SKM-1 (cell line): ENCODE measurements at regions not wholly inside any gene's neighbourhood (a gene's known extent, or its start where the extent isn't known, plus 50 kb on each side); places are given as distances from the start of the nearest gene placed in this dataset.

Experiments
- DNase-seq: peaks from one replicate; lab custom pipeline; 2025; ENCODE audit not compliant: unreplicated experiment; lab: John Stamatoyannopoulos, UW

DNA sequence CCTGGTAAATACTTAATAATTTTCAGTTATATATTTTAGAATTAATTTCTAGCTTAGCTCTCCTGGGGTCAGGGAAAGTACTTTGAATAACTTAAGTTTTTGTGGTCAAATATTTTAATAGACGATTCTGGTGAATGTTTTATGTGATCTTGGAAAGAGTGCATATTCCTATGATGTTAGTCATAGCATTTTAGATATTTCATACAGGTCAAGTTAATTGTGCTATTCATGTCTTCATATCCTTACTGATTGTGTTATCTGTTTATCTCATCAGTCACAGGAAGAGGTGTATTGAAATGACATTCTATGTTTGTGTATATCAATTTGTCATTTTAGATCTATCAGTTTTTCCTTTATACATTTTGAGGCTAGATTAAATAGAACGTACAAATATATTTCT lies 576.2 kb downstream of the CPS1 start:
- DNase-seq = no peak

DNA sequence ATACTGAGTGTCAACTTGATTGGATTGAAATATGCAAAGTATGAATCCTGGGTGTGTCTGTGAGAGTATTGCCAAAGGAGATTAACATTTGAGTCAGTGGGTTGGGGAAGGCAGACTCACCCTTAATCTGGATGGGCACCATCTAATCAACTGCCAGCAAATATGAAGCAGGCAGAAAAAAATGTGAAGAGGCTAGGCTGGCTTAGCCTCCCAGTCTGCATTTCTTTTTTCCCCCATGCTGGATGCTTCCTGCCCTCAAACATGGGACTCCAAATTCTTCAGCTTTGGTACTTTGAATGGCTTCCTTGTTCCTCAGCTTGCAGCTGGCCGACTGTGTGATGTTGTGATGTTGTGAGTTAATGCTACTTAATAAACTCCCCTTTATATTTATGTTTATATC lies 577.4 kb downstream of the CPS1 start:
- no peak for DNase-seq

DNA sequence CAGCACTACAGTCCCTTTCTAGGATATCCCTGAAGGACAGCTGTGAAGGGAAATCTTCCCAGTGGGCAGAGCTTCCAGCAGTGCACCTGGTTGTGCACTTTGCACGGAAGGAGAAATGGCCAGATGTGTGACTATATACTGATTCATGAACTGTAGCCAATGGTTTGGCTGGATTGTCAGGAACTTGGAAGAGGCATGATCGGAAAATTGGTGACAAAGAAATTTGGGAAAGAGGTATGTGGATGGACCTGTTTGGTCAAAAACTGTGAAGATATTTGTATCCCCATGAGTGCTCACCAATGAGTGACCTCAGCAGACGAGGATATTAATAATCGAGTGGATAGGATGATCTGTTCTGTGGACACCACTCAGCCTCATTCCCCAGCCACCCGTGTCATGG lies 582.2 kb downstream of the CPS1 start:
- no peak for DNase-seq

DNA sequence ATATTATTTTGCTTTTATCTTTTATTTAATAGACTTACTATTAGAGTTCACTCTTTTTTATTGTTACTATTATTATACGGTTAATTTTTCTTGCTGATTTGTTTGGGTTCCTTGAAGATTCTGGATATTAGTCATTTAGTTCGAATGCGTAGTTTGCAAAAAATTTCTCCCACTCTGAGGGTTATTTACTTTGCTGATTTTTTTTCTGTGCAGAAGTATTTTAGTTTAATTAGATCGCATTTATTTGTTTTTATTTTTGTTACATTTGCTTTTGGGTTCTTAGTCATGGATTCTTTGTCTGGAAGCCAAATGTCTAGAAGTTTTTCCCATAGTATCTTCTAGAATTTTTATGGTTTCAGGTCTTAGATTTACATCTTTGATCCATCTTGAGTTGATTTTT lies 585.2 kb downstream of the CPS1 start:
- no peak for DNase-seq

DNA sequence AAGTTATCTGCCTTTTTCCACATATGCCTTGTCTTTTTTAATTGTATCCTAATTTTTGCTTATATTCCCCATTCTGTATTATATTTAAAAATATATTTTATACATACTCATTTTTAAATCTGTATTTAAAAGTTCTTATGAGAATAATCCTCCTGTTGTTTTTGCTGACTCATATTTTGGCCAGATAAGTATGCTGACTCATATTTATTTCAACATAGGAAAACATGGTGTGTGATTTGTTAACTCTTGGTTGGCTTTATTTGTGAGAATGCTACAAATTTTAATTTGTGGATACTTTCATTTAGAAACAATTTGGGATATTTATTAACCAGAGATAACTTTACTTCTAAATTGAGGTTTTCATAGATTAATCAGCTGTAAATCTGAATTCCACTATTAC lies 587.7 kb downstream of the CPS1 start:
- no peak for DNase-seq

DNA sequence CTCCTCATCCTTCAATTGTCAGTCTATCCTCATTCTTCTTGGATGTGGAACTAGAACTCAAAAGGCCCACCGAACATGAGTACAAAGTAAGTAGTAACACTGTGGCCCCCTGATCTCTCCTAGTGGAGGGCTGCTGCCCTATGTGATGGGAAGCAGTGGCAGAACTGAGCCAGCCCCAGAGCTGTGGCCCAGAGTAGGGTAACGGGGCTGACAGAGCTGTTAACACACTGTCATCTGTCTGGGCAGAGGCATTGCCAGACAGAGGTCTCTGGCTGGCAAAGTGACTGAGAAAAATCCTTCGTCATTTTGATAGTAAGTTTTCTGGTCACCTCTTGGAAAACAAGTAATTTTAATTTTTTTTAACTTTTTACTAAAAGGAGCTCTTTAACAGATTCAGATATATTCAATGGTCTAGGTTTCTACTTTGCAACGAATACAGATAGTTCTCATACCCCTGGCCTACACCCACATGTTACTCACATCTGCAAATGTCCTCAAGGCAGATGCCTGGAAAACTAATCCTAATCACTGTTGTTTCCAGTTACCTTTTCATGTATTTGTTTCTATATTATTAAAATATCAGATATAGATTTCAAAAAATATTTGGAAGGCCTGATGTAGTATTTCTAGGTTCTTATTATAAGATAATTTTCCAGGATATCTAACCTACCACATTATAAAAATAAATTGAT lies 588.7 kb downstream of the CPS1 start:
- DNase-seq = no peak

DNA sequence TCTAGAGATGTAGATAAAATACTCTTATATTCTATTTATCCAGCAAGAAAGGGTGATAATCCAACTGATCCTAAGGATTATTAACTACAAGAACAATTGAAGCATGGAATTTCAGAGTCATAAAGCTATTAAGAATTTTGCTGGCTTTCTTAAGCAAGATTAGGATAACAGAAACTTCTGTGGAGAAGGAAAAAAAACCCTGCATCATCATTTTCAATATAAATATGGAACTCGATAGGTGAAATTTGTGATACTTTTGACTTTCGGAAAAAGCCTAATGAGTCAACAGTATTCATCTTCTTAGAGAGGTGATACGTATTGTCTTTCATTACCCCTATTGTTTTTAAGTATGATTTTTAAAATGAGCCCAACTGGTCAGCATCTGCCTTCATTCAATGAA lies 593.3 kb downstream of the CPS1 start:
- no peak for DNase-seq

DNA sequence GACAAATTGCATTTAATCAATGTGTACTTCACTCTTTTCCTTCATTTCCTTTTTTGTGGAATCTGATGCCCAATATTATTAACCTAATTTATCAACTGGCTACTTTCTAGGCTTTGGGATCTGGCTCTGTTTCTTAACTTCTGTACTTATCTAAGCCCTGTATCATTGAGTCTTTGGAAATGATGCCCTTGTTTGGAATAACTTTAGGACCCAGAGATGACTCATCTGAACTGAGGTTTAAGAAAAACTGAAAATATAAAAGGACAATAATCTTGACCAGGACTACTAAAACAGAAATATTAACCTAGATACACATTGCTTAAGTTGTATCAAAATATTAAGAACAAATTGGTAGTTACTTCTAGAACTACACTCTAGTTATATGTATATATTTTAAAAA lies 600.8 kb downstream of the CPS1 start:
- DNase-seq = no peak

DNA sequence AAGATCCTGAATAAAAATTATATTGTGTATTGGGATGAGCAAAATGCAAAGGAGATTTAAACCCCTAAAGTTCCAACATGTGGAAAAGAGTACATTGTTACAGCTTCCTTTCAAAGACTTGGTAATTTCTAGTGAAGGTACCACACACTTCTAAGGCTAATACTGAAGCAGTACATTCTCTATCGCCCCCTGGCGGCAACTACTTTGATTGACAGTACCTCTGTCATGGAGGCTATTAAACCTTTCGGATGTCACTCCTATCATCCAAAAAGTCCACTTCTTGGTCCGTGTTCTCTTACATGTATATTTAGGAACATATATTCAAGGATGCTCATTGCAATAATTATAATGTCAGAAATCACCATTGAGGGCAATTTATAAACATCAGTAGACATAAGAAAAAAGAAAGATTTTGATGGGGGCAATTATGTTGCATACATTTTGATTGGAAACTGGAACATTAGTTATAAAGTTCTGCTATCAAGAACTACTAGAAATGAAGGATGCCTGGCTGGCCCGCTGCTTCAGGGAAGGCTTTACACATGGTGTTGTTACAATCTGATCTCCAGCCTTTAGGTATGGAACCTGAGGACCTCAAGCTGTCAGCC lies 601.6 kb downstream of the CPS1 start:
- peak; percentile 33 for DNase-seq

DNA sequence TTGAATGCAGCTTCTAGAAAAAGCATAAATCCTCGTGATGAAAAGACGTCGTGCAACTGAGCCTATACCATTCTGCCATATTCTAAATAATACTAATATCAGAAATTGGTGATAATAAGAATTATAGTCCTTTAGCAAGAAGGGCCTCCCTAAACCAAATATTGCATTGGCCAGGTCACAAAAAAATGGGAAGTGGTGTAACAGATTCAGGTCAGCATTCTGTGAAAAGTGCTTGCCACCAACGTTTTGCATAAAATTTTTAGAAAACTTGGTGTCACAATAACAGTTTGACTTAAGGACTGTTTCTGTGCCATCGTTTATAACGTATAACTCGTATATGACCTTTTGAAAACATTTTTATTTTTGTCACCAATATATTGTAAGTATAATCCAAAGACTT lies 603.6 kb downstream of the CPS1 start:
- peak; percentile 22 for DNase-seq

DNA sequence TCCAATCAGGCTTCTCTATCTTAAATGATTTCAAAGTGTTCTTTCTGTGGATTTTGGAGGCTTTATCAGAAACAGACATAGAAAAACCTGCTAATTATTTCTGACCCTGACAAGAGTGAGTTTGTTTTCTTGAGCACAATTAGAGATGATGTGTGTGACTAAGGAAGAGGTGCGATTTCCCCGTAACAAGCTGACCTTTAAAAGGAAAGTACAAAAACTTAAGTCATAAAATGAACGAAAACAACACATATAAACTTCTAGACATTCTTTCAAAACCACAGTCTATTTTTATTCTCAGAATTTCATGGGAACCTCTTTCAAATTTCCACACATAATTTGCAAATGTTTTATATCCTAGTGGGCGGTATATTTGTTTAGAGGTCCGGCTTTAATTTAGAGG lies 604.8 kb downstream of the CPS1 start:
- DNase-seq = no peak

DNA sequence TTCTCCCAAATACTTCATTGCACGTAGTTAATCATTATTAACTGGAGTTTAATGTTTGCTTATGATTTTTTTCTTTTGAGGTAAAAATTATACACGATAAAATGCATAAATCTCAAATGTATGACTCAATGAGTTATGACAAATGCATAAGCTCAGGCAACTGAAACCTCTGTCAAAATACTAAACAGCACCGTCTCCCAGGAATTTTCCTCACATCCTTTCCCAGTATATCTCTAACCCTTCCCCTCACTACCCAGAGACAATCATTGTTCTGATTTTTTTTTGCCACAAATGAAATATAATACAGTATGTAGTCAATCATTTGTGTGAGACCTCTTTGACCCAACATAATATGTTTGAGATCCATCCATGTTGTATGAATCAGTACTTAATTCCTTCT lies 606.5 kb downstream of the CPS1 start:
- DNase-seq = no peak

DNA sequence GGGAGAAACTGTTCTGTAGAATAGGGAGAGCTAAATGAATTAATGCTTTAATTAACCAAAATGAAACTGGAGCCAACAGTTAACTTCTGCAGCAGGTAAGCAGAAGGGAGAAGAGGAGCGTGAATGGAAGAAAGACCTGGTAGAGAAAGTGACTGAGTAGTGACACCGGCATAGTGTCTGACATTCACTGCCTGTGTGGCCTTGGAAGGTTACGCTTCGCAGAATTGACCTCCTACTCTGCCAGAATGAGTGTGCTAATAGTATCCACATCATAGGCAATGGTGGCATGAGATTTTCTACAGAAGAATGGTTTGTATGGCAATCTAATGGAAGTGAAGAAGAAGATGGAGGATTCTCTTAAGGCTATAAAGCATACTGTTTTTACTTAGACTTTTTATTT lies 614.4 kb downstream of the CPS1 start:
- DNase-seq = no peak

DNA sequence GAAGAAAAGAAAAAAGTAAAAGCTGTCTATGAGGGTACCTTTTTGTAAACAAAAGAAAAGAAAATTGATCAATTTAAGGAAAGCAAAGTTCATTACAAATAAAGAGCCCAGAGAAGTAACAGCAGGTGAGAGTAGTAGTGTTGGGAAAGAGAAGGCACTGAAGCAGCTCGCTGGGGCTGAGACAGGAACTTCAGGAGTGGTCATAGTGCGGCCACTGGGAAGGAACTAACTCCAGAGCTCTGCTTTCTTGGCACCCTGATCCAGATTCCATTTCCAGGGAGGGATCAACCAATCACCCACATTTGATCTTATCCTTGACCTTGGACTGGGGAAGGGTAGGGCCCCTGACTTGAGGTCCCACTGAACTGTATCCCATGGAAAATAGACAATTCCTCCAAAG lies 617.6 kb downstream of the CPS1 start:
- no peak for DNase-seq

DNA sequence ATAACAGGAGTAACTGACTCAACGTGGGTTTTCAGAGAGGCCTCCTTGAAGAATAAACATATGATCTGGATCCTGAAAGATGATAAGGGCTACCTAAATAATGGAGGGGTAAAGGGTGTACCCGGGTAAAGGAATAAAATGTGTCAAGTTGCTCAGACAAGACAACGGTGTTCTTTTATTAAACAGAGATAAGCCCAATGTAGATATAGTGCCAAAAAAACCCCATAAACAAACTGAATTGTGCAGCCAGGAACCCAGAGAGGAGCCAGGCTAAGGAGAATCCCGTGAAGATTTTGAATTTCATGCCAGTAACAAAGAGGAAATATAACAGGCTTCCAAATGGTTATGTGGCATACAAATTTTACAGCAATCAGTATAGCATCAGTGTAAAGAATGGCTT lies 618.2 kb downstream of the CPS1 start:
- no peak for DNase-seq

DNA sequence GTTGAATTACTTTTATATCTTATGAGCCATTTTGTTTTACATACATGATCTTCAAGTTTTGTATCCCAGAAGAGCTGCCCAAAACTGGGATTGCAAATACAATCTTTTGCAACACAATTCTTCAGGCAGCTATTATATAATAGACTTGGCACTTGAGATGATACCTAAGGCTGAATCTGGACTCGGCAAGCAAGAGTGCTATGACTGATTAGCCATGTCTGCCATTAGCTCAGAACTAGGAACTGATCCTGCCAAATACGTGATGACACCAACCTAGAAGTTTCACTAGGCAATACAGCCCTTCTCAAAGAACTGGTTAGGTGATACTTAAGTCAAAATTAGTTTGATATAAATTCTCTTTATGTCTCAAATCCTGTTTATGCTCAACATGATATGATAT lies 619.6 kb downstream of the CPS1 start:
- DNase-seq = no peak

DNA sequence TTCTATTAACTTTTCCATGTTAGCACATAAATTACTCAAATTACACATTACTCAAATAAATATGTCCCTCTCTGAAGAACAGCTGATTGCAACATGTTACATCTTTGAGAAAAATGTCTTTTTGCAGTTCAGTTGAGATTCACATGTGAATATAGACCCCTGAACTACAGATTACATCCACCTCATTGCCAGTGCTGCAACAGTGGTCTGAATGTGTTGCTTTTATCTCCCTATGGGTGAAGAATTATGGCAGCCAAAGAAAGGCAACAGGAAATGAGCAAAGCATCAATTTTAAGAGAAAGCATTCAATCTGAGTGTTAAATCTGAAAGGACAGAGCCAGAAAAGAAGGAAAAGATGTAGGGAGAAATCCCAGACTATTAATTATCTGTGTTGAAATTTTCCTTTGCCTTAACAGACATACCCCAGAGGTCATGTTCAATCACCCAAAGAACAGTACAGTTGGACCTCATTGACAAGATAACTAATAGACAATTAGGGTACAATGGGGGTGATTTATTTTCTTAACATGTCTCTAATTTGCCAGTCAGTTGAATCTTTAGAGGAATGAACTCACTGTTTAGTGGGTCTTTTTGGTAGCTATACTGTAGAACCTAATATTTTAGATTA lies 620.2 kb downstream of the CPS1 start:
- no peak for DNase-seq

DNA sequence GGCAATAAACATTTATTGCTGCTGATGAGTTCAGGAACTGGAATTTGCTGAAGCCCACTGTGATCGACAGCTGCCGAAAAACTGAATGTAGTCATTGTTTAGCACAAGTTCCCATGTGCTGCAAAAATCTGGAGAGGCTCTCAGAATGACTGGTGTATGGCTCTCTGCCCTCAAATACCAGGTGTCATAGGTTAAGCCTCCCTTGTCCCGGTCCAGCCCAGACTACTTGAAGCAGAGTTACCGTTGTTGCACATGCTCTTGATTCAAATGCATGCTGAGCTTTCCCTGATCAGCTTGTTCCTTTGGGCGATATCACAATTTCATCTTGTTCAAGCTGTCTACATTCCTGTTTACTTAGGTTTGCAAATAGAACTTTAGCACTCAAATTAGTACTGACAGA lies 625.2 kb downstream of the CPS1 start:
- no peak for DNase-seq

DNA sequence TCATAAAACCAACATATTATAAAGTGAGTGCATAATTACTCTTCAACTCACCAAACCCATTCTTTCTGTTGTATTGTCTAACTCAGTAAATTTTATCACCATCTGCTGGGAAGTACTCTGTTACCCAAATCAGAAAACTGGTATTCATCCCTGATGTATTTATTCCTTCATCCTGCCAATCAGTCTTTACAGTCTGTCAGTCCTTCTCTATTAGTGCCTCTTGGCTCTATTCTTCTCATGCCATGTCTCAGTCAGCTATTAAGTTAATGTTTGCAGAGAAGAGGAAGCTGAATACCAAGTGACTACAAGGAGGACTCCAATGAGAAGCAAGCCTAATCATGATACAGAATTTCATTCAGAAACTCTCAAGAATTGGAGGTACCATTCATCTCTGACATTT lies 631.2 kb downstream of the CPS1 start:
- no peak for DNase-seq

DNA sequence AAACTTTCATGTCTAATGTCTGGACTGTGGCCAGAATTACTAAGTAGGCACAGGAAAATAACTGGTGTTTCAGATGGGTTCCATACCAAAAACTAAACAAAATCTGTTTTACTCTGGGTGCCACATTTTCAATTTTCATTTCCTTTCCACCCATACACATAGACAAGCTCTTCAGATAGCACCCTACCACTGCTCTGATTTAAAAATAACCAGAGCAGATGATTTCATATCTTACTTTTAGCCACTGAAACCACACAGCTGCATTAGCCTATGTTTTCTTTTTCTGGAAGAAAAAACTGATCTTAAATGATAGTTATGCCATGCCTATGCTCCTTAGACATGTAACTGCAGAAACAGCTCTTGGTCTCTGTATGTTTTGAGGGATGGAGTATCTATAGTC lies 647.6 kb downstream of the CPS1 start:
- DNase-seq = no peak

DNA sequence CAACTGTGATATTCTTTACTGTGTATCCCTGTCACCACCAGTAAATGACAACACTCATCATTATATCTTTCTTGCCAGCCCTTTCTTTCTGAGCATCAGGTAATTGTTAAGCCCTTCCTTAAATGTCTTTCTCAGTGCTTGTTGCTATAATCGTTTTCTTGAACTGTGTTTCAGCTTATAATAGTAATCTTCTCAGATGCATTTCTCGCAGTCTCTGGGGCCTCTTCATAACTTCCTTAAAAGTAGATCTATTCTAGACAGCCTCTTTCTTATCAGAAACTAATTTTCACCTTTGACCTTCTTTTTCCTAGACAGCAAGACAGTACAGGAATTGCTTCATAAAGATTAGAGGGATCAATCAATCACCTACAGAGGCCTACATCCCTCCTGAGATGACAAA lies 648.1 kb downstream of the CPS1 start:
- DNase-seq = no peak

DNA sequence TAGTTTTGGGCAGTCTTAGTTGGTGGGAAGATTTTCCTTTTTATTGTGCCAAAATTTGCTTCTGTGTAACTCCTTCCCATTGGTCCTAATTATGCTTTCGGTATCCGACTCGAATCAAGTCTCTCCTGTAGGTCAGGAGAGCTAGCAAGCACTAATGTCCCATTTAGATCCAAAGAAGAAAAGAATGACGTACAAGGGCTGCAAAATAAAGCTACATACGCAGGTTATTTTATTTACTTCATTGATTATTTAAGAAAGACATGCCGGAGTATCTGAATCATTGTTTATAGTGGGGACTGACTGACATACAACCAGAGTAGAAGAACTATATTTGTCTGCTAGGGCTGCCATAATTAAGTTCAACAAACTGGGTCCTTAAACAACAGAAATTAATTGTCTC lies 648.5 kb downstream of the CPS1 start:
- DNase-seq = no peak

DNA sequence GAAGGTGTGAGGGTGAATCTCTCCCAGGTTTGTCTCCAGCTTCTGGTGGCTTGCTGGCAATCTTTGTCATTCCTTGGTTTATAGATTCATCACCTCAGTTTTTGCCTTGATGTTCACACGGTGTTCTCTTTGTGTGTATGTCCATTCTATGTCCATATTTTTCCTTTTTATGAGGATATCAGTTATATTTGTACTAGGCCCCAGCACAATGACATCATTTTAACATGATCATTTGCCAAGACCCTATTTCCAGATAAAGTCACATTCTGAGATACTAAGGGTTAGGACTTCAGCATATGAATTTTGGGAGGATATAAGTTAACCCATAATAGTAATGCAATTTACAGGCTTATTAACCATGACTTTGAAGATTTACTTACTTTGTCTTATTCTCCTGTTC lies 649.0 kb downstream of the CPS1 start:
- DNase-seq = no peak
